Body of pancreas (tissue), 4 donors: ENCODE measurements at regions not wholly inside any gene's neighbourhood (a gene's known extent, or its start where the extent isn't known, plus 50 kb on each side); places are given as distances from the start of the nearest gene placed in this dataset.

Experiments
- ATAC-seq: fragments of 150-250 bp; one replicate; pipeline ENCODE4 v1.9.1; 2016
- DNase-seq, 4 donors: peaks; one replicate each; pipeline ENCODE4 v3.0.0-alpha.2; 2019
- H3K27ac ChIP-seq, 4 donors: fragments of 200-600 bp; sonication (generic); 1 replicate in 3 of 4; 2 replicates in 1 of 4; pipeline versions ENCODE4 v1.5.1 to v1.6.1; 2016 to 2019; ENCODE audit warnings: mild to moderate bottlenecking in 1 of 4, mixed read lengths in 1 of 4, moderate library complexity in 1 of 4
- H3K27me3 ChIP-seq, 2 donors: fragments of 200-600 bp; sonication (generic); one replicate each; pipeline ENCODE4 v1.6.0; 2016; ENCODE audit warnings: mild to moderate bottlenecking in 1 of 2
- H3K36me3 ChIP-seq, 2 donors: fragments of 200-600 bp; sonication (generic); replicated peaks in 1 of 2; 2 replicates each; pipeline ENCODE4 v1.5.1; 2016; ENCODE audit warnings: low read depth in 2 of 2; ENCODE audit not compliant: insufficient read depth in 1 of 2
- H3K4me1 ChIP-seq: fragments of 200-600 bp; sonication (generic); one replicate; pipeline ENCODE4 v1.6.0; 2016
- H3K4me3 ChIP-seq, 2 donors: fragments of 200-600 bp; sonication (generic); 1 replicate in 1 of 2; 2 replicates in 1 of 2; pipeline ENCODE4 v1.5.1; 2016 to 2019
- H3K9me3 ChIP-seq, 3 donors: fragments of 200-600 bp; sonication (generic); 1 replicate in 2 of 3; 2 replicates in 1 of 3; pipeline ENCODE4 v1.5.1; 2016
- POLR2A ChIP-seq, 3 donors: fragments of 450-650 bp; IDR thresholded peaks; one replicate each; pipeline ENCODE4 v1.6.1; 2016; ENCODE audit warnings: antibody characterized with exemption in 3 of 3, mild to moderate bottlenecking in 2 of 3
- WGBS, 2 donors: methylation state at CpG; one replicate each; pipeline ENCODE4 v1.1.5; 2017; 5-methylcytosine and 5-hydroxymethylcytosine counted together
- intact Hi-C: fragments of 100-400 bp; cut with DNase I; formaldehyde crosslinking; loops from one replicate; pipeline ENCODE4 v1.15.1; 2023
- TF ChIP-seq, protein P1 (sequence below), 7 experiments: fragments of 450-650 bp in 4 of 7; fragments of 200-600 bp in 3 of 7; sonication (generic) in 3 of 7; IDR thresholded peaks; one replicate each; pipeline ENCODE4 v1.5.1; 2016 to 2019; ENCODE audit warnings: antibody characterized with exemption in 7 of 7

- DNase-seq, result no peak
- Histone ChIP-seq H3K9me3 (no peaks in the 10 kb centered on the region), H3K4me3 (no peak overlapping the region), H3K27ac (no peak overlapping the region), H3K27me3 (no peaks in the 10 kb centered on the region), H3K4me1 (no peaks in the 10 kb centered on the region), H3K36me3 (no peaks in the 10 kb centered on the region)
- ATAC-seq, result no peak
- 88 to 90% methylated on average over 3 of the region's 3 CpGs for WGBS, 2 donors
- intact Hi-C loops, result no loop called here
- TF ChIP-seq POLR2A (IDR thresholded peaks at IDR 0.05), result no peak
- TF ChIP-seq, protein P1, sequence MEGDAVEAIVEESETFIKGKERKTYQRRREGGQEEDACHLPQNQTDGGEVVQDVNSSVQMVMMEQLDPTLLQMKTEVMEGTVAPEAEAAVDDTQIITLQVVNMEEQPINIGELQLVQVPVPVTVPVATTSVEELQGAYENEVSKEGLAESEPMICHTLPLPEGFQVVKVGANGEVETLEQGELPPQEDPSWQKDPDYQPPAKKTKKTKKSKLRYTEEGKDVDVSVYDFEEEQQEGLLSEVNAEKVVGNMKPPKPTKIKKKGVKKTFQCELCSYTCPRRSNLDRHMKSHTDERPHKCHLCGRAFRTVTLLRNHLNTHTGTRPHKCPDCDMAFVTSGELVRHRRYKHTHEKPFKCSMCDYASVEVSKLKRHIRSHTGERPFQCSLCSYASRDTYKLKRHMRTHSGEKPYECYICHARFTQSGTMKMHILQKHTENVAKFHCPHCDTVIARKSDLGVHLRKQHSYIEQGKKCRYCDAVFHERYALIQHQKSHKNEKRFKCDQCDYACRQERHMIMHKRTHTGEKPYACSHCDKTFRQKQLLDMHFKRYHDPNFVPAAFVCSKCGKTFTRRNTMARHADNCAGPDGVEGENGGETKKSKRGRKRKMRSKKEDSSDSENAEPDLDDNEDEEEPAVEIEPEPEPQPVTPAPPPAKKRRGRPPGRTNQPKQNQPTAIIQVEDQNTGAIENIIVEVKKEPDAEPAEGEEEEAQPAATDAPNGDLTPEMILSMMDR (IDR thresholded peaks at IDR 0.05), result no peak
Observed at GRCh38 chr11:57120192-57120965, 61.4 kb upstream of the LRRC55 start.

GRCh38 chr11:57121996-57122395 lies 59.8 kb upstream of the LRRC55 start:
- intact Hi-C loops, result no loop called here
- DNase-seq, result no peak
- H3K4me1 ChIP-seq, result no peaks in the 10 kb centered on the region

DNA sequence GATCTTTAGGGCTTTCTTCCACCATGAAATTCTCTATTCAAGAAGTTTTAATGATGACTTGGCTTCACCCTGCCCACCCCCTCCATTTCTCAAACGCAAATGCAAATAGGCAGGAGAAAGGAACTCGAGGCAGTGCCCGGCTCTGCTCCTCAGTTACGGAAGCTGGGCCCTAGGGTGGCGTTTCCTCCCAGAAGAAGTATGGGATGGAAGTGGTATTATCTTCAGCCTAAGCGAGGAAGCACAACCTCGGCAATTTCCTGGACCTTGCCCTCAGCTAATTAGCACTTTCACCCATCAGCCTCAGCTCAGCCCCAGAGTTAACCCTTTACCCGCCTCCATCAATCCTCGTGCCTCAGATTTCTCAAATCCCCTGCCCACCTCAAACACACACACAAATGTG lies 58.2 kb upstream of the LRRC55 start:
- intact Hi-C loops, result no loop called here

More at GRCh38 chr11:57121996-57122395, 59.8 kb upstream of the LRRC55 start:
- Histone ChIP-seq H3K36me3 (no peaks in the 10 kb centered on the region), H3K9me3 (no peaks in the 10 kb centered on the region), H3K4me3 (no peak overlapping the region), H3K27ac (no peak overlapping the region), H3K27me3 (peaks cover 0 to 4% of the 10 kb centered on the region in 2 donors)
- TF ChIP-seq, protein P1 (IDR thresholded peaks at IDR 0.05), result no peak
- TF ChIP-seq POLR2A (IDR thresholded peaks at IDR 0.05), result no peak
- no peak for ATAC-seq
- WGBS, 2 donors, result 38 to 57% methylated on average over 1 of the region's 1 CpG

DNA sequence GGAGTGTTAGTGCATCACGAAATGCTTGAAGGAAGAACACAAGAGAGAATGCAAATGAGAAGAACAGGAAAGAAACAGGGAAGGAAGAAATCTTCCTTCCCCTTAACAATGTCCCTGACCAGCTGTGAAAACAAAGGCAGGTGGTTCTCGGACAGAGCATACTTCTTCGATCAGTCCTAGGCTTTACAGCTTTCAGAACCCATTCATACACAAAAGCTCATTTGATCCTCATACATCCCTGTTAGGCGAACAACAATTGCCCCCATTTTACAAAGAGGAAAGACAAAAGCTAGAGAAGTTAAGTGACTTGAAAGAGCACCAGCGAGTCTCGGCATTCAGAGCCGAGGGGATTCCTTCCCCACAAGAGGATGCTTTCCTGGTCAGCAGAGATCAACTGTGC lies 57.2 kb upstream of the LRRC55 start:
- TF ChIP-seq, protein P1 (IDR thresholded peaks at IDR 0.05), result no peak
- TF ChIP-seq POLR2A (IDR thresholded peaks at IDR 0.05), result no peak
- intact Hi-C loops, result no loop called here
- H3K36me3 ChIP-seq, result no peaks in the 10 kb centered on the region
- ATAC-seq (no peak), DNase-seq (no peak)
- WGBS, 2 donors, result 53 to 58% methylated on average over 7 of the region's 7 CpGs
- peaks cover 0 to 6% of the 10 kb centered on the region in 2 donors for H3K27me3 ChIP-seq
- H3K4me1 ChIP-seq, result no peaks in the 10 kb centered on the region
- H3K9me3 ChIP-seq, result no peaks in the 10 kb centered on the region
- H3K4me3 ChIP-seq, result no peak overlapping the region
- H3K27ac ChIP-seq, result no peak overlapping the region

More for the DNA sequence above, 58.2 kb upstream of the LRRC55 start:
- Histone ChIP-seq H3K36me3 (no peaks in the 10 kb centered on the region), H3K27ac (no peak overlapping the region), H3K9me3 (no peaks in the 10 kb centered on the region), H3K27me3 (peaks cover 0 to 6% of the 10 kb centered on the region in 2 donors), H3K4me1 (no peaks in the 10 kb centered on the region), H3K4me3 (no peak overlapping the region)
- WGBS, 2 donors, result 41 to 67% methylated on average over 9 of the region's 9 CpGs
- ATAC-seq (no peak), DNase-seq (no peak)
- TF ChIP-seq, protein P1 (IDR thresholded peaks at IDR 0.05), result no peak
- no peak for TF ChIP-seq POLR2A (IDR thresholded peaks at IDR 0.05)

DNA sequence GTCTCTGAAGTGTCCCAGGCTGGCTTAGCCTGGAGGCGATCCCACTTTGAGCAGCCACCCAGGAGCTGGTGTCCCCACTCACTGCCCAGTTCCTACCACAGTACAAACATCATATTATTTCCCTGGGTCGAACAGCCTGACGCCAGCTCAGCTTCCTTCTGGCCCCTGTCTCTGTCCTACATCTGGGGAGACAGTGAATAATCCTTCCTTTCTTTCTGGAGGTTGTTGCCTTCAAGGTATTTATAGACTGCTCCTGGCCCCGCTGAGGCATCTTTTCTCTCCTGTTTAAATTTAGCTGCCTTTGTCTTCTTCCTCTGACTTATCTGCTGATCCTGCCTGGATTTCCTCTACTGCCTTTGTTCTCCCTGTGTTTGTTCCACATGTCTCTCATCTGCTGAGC lies 56.8 kb upstream of the LRRC55 start:
- Histone ChIP-seq H3K36me3 (no peaks in the 10 kb centered on the region), H3K4me1 (no peaks in the 10 kb centered on the region), H3K27me3 (peaks cover 0 to 6% of the 10 kb centered on the region in 2 donors), H3K27ac (no peak overlapping the region), H3K4me3 (no peak overlapping the region), H3K9me3 (no peaks in the 10 kb centered on the region)
- TF ChIP-seq POLR2A (IDR thresholded peaks at IDR 0.05), result no peak
- TF ChIP-seq, protein P1 (IDR thresholded peaks at IDR 0.05), result no peak
- WGBS, 2 donors, result 39 to 53% methylated on average over 4 of the region's 4 CpGs
- intact Hi-C loops, result no loop called here
- no peak for ATAC-seq
- no peak for DNase-seq
